ENCODE measurements at regions not wholly inside any gene's neighbourhood (a gene's known extent, or its start where the extent isn't known, plus 50 kb on each side); places are given as distances from the start of the nearest gene placed in this dataset.

- H3K4me3 ChIP-seq = no peak overlapping the region
Observed at GRCh38 chr3:30233913-30234646, 372.3 kb upstream of the TGFBR2 start.

More at GRCh38 chr3:30233913-30234646, 372.3 kb upstream of the TGFBR2 start:
- no peak for ATAC-seq
- Histone ChIP-seq H3K27me3 (ENCODE audit: insufficient read depth) (no peaks in the 10 kb centered on the region), H3K79me2 (replicated peaks; ENCODE audit: insufficient read depth) (no peaks in the 10 kb centered on the region), H4K20me1 (replicated peaks; ENCODE audit: insufficient read depth) (no peaks in the 10 kb centered on the region), H3K36me3 (ENCODE audit: insufficient read depth) (no peaks in the 10 kb centered on the region), H3K4me1 (ENCODE audit: insufficient read depth) (peaks cover 14% of the 10 kb centered on the region), H3K27ac (ENCODE audit: low read depth) (no peak overlapping the region), H2AFZ (no peak overlapping the region), H3K9me2 (ENCODE audit: insufficient read depth) (no peaks in the 10 kb centered on the region), H3K4me2 (no peak overlapping the region), H3F3A (replicated peaks; ENCODE audit: low read depth) (no peaks in the 10 kb centered on the region)
- peaks cover 14% of the 10 kb centered on the region; the same call in 2 of the 3 replicates for H3K4me1 Mint-ChIP-seq
- H3K36me3 Mint-ChIP-seq (ENCODE audit: low read depth) = no peaks in the 10 kb centered on the region
- no peaks in the 10 kb centered on the region for H3K27me3 Mint-ChIP-seq (ENCODE audit: insufficient read depth, low read depth, poor library complexity)
- H3K4me3 Mint-ChIP-seq = no peak overlapping the region
- TF ChIP-seq EZH2 (IDR thresholded peaks at IDR 0.05; ENCODE audit: low read depth, unreplicated experiment) (no peak), ZNF114 (CRISPR knock-in tag; IDR thresholded peaks at IDR 0.05) (no peak), JUNB (IDR thresholded peaks at IDR 0.05; ENCODE audit: unreplicated experiment) (no peak), NANOG (IDR thresholded peaks at IDR 0.05; ENCODE audit: borderline replicate concordance) (no peak), ZNF331 (CRISPR knock-in tag; IDR thresholded peaks at IDR 0.05; ENCODE audit: low read depth) (no peak), STAT1 (IDR thresholded peaks at IDR 0.05; ENCODE audit: unreplicated experiment) (no peak), POLR2AphosphoS5 (IDR thresholded peaks at IDR 0.05; ENCODE audit: low read depth) (no peak), EZH2phosphoT487 (IDR thresholded peaks at IDR 0.05; ENCODE audit: unreplicated experiment) (no peak), ZNF462 (CRISPR knock-in tag; IDR thresholded peaks at IDR 0.05) (no peak), REST (IDR thresholded peaks at IDR 0.05; ENCODE audit: unreplicated experiment) (no peak), ETS1 (IDR thresholded peaks at IDR 0.05) (no peak), CTCF (conservative IDR thresholded peaks at IDR 0.05; ENCODE audit: low read depth in 2 of 2) (no peak), CREB1 (CRISPR knock-in tag; IDR thresholded peaks at IDR 0.05; ENCODE audit: low read depth) (no peak)
- no peak for DNase-seq (ENCODE audit: low spot score)
- H3K27ac Mint-ChIP-seq = no peak overlapping the region
- no peaks in the 10 kb centered on the region for H3K9me3 Mint-ChIP-seq

All from GM23338 (cell line).